GM12878 (cell line): ENCODE measurements at regions not wholly inside any gene's neighbourhood (a gene's known extent, or its start where the extent isn't known, plus 50 kb on each side); places are given as distances from the start of the nearest gene placed in this dataset.

Experiments used
- BCL11A ChIP-seq: IDR thresholded peaks from 2 replicates; pipeline ENCODE4 v1.6.1; 2011; ENCODE audit warnings: low read depth, low read length
- EP300 ChIP-seq, 2 experiments: fragments of 150-350 bp in 1 of 2; IDR thresholded peaks; 2 replicates each; pipeline ENCODE4 v1.6.1; 2011 to 2012; ENCODE audit warnings: low read depth in 2 of 2, low read length in 2 of 2, borderline replicate concordance in 1 of 2, improper control_type of control experiment in 1 of 2, inconsistent platforms in 1 of 2; ENCODE audit not compliant: control insufficient read depth in 1 of 2
- IRF4 ChIP-seq: IDR thresholded peaks from 2 replicates; pipeline ENCODE4 v1.6.1; 2011; ENCODE audit warnings: low read depth, low read length
- KLF5 ChIP-seq: fragments of 450-650 bp; IDR thresholded peaks from 2 replicates; pipeline ENCODE4 v1.6.1; 2014; ENCODE audit warnings: mild to moderate bottlenecking; ENCODE audit not compliant: partially characterized antibody
- LARP7 ChIP-seq: fragments of 450-650 bp; IDR thresholded peaks from 2 replicates; pipeline ENCODE4 v1.6.1; 2017; ENCODE audit warnings: mild to moderate bottlenecking
- MEF2A ChIP-seq: IDR thresholded peaks from 2 replicates; pipeline ENCODE4 v1.6.1; 2011; ENCODE audit warnings: low read depth, mild to moderate bottlenecking, low read length, moderate library complexity; ENCODE audit not compliant: insufficient read depth
- MEF2B ChIP-seq: fragments of 450-650 bp; IDR thresholded peaks from 2 replicates; pipeline ENCODE4 v1.6.1; 2018; ENCODE audit warnings: mild to moderate bottlenecking, moderate library complexity; ENCODE audit not compliant: partially characterized antibody, poor library complexity, severe bottlenecking
- MYB ChIP-seq: fragments of 150-350 bp; IDR thresholded peaks from 2 replicates; pipeline ENCODE4 v1.6.1; 2014; ENCODE audit warnings: mild to moderate bottlenecking, low read depth, low read length, borderline replicate concordance
- MYC ChIP-seq: IDR thresholded peaks from 2 replicates; pipeline ENCODE4 v1.6.1; 2011; ENCODE audit warnings: mild to moderate bottlenecking, low read length, moderate library complexity, inconsistent platforms; ENCODE audit not compliant: insufficient read depth, insufficient replicate concordance, insufficient read length, severe bottlenecking
- PML ChIP-seq: IDR thresholded peaks from 2 replicates; pipeline ENCODE4 v1.6.1; 2012; ENCODE audit warnings: low read length, inconsistent platforms
- POLR2AphosphoS2 ChIP-seq: IDR thresholded peaks from 2 replicates; pipeline ENCODE4 v1.6.1; 2011; ENCODE audit warnings: low read depth, mild to moderate bottlenecking, low read length, improper control_type of control experiment, moderate library complexity
- RUNX3 ChIP-seq: IDR thresholded peaks from 2 replicates; pipeline ENCODE4 v1.6.1; 2012; ENCODE audit warnings: low read length, inconsistent platforms
- SP1 ChIP-seq: IDR thresholded peaks from one replicate; pipeline ENCODE4 v1.6.1; 2011; ENCODE audit warnings: low read depth, low read length
- SUPT20H ChIP-seq: IDR thresholded peaks from 2 replicates; pipeline ENCODE4 v1.6.1; 2011; ENCODE audit warnings: low read depth, mild to moderate bottlenecking, low read length, moderate library complexity, borderline replicate concordance; ENCODE audit not compliant: control insufficient read depth
- TARDBP ChIP-seq: IDR thresholded peaks from 2 replicates; pipeline ENCODE4 v1.6.1; 2016; ENCODE audit warnings: borderline replicate concordance
- TBL1XR1 ChIP-seq: IDR thresholded peaks from 2 replicates; pipeline ENCODE4 v1.6.1; 2012; ENCODE audit warnings: low read depth, low read length, improper control_type of control experiment
- ZBED1 ChIP-seq: IDR thresholded peaks from 2 replicates; pipeline ENCODE4 v1.6.1; 2016; ENCODE audit warnings: borderline replicate concordance
- ZNF217 ChIP-seq: fragments of 450-650 bp; IDR thresholded peaks from 2 replicates; pipeline ENCODE4 v1.6.1; 2017; ENCODE audit warnings: antibody characterized with exemption, mild to moderate bottlenecking
- ZZZ3 ChIP-seq: IDR thresholded peaks from 2 replicates; pipeline ENCODE4 v1.6.1; 2011; ENCODE audit warnings: low read depth; ENCODE audit not compliant: control insufficient read depth, insufficient read length
- TF ChIP-seq, protein P1 (sequence below): fragments of 450-650 bp; IDR thresholded peaks from 2 replicates; pipeline ENCODE4 v1.6.1; 2016; ENCODE audit warnings: mild to moderate bottlenecking, moderate library complexity, borderline replicate concordance
- TF ChIP-seq, protein P2 (sequence below): fragments of 450-650 bp; IDR thresholded peaks from 2 replicates; pipeline ENCODE4 v1.6.1; 2016; ENCODE audit warnings: mild to moderate bottlenecking
- TF ChIP-seq, protein P3 (sequence below): IDR thresholded peaks from 2 replicates; pipeline ENCODE4 v1.6.1; 2011; ENCODE audit warnings: borderline replicate concordance, low read depth, mild to moderate bottlenecking, moderate library complexity, mixed read lengths, low read length; ENCODE audit not compliant: insufficient read depth; ENCODE audit errors: extremely low read length
- TF ChIP-seq, protein P4 (sequence below): IDR thresholded peaks from 2 replicates; pipeline ENCODE4 v1.6.1; 2012; ENCODE audit warnings: low read depth, low read length, improper control_type of control experiment

DNA sequence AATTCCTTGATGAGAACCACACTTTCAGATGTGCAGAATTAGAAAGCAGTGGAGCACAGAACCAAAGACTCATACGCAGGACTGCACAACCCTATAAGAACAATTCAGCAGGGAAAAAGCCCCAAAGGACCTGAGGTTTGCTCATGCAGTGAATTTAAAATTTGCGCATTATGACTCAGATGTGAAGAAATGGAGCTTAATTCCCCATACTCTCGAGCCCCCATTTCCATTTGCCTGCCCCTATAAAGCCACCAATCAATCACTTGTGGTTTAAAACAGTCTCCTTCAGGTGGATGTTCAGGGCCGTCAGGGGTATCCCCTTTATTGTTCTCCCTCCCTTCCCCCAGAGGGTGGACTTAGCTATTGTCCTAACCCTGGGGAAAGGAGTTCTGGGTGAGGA lies 221.2 kb downstream of the IGSF11 start (continued):
- TF ChIP-seq MYC (no peak), PML (no peak), EP300 (IDR thresholded peaks at IDR 0.05; ENCODE audit: borderline replicate concordance in 1 of 2, control insufficient read depth in 1 of 2, low read depth in 2 of 2, low read length in 2 of 2) (peak; percentile 23 to 55; a peak in 3 of 4 replicates), ZNF217 (no peak), MEF2A (0 out of 2 replicates have a peak, but pooled peaks have one; percentile 21), TARDBP (no peak), KLF5 (no peak), ZBED1 (peak; percentile 20; the same call in 1 of the 2 replicates), ZZZ3 (no peak), LARP7 (no peak), SUPT20H (no peak), MEF2B (peak; percentile 98), BCL11A (peak; percentile 59; the same call in 1 of the 2 replicates), SP1 (no peak), MYB (no peak), RUNX3 (peak; percentile 91), TBL1XR1 (no peak), IRF4 (peak; percentile 63; the same call in 1 of the 2 replicates), POLR2AphosphoS2 (no peak)
- TF ChIP-seq, protein P1, sequence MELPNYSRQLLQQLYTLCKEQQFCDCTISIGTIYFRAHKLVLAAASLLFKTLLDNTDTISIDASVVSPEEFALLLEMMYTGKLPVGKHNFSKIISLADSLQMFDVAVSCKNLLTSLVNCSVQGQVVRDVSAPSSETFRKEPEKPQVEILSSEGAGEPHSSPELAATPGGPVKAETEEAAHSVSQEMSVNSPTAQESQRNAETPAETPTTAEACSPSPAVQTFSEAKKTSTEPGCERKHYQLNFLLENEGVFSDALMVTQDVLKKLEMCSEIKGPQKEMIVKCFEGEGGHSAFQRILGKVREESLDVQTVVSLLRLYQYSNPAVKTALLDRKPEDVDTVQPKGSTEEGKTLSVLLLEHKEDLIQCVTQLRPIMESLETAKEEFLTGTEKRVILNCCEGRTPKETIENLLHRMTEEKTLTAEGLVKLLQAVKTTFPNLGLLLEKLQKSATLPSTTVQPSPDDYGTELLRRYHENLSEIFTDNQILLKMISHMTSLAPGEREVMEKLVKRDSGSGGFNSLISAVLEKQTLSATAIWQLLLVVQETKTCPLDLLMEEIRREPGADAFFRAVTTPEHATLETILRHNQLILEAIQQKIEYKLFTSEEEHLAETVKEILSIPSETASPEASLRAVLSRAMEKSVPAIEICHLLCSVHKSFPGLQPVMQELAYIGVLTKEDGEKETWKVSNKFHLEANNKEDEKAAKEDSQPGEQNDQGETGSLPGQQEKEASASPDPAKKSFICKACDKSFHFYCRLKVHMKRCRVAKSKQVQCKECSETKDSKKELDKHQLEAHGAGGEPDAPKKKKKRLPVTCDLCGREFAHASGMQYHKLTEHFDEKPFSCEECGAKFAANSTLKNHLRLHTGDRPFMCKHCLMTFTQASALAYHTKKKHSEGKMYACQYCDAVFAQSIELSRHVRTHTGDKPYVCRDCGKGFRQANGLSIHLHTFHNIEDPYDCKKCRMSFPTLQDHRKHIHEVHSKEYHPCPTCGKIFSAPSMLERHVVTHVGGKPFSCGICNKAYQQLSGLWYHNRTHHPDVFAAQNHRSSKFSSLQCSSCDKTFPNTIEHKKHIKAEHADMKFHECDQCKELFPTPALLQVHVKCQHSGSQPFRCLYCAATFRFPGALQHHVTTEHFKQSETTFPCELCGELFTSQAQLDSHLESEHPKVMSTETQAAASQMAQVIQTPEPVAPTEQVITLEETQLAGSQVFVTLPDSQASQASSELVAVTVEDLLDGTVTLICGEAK, result no peak
- TF ChIP-seq, protein P2, sequence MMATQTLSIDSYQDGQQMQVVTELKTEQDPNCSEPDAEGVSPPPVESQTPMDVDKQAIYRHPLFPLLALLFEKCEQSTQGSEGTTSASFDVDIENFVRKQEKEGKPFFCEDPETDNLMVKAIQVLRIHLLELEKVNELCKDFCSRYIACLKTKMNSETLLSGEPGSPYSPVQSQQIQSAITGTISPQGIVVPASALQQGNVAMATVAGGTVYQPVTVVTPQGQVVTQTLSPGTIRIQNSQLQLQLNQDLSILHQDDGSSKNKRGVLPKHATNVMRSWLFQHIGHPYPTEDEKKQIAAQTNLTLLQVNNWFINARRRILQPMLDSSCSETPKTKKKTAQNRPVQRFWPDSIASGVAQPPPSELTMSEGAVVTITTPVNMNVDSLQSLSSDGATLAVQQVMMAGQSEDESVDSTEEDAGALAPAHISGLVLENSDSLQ, result peak; percentile 88
- TF ChIP-seq, protein P3, sequence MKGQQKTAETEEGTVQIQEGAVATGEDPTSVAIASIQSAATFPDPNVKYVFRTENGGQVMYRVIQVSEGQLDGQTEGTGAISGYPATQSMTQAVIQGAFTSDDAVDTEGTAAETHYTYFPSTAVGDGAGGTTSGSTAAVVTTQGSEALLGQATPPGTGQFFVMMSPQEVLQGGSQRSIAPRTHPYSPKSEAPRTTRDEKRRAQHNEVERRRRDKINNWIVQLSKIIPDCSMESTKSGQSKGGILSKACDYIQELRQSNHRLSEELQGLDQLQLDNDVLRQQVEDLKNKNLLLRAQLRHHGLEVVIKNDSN, result no peak
- TF ChIP-seq, protein P4, sequence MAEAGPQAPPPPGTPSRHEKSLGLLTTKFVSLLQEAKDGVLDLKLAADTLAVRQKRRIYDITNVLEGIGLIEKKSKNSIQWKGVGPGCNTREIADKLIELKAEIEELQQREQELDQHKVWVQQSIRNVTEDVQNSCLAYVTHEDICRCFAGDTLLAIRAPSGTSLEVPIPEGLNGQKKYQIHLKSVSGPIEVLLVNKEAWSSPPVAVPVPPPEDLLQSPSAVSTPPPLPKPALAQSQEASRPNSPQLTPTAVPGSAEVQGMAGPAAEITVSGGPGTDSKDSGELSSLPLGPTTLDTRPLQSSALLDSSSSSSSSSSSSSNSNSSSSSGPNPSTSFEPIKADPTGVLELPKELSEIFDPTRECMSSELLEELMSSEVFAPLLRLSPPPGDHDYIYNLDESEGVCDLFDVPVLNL, result no peak
